RWPE1 (cell line): ENCODE measurements at regions not wholly inside any gene's neighbourhood (a gene's known extent, or its start where the extent isn't known, plus 50 kb on each side); places are given as distances from the start of the nearest gene placed in this dataset.

ENCODE experiments used
- CTCF ChIA-PET: fragments of 350-600 bp; sonication (Branson Sonifier 250); formaldehyde crosslinking; extraction: SDS; loops from one replicate; lab custom pipeline; 2021; lab: Yijun Ruan, JAX
- POLR2A ChIA-PET: fragments of 400-600 bp; formaldehyde crosslinking; extraction: SDS; loops from one replicate; lab custom pipeline; 2020; ENCODE audit warnings: antibody characterized with exemption; ENCODE audit not compliant: low non-redundant PET; lab: Yijun Ruan, JAX
- DNase-seq: peaks from one replicate; pipeline ENCODE4 v3.0.0; 2012; ENCODE audit warnings: low spot score
- H3K27ac ChIP-seq: fragments of 450-650 bp; 2 replicates; pipeline ENCODE4 v1.5.1; 2017
- TF ChIP-seq, protein P1 (sequence below): fragments of 450-650 bp; conservative IDR thresholded peaks from 2 replicates; pipeline ENCODE4 v1.5.1; 2017; ENCODE audit warnings: low read depth, mild to moderate bottlenecking

DNA sequence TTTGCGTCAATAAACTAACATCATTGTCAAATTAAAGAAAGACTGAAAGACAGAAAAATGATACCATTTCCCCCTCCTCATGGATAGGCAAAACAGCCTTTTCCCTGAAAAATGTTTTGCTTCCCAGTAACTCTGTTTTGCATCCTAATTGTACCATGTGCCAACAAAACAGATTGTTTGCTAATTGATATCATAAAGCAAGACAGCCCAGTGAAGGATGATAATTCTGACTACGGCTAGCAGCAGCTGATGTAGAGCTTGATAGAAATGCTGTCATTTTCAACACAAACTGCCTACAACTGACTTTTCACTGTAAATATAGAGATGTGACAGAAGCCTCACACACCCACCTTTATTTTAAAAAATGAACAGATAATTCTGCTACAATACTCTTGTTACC lies 1061.6 kb downstream of the HACE1 start:
- TF ChIP-seq, protein P1, sequence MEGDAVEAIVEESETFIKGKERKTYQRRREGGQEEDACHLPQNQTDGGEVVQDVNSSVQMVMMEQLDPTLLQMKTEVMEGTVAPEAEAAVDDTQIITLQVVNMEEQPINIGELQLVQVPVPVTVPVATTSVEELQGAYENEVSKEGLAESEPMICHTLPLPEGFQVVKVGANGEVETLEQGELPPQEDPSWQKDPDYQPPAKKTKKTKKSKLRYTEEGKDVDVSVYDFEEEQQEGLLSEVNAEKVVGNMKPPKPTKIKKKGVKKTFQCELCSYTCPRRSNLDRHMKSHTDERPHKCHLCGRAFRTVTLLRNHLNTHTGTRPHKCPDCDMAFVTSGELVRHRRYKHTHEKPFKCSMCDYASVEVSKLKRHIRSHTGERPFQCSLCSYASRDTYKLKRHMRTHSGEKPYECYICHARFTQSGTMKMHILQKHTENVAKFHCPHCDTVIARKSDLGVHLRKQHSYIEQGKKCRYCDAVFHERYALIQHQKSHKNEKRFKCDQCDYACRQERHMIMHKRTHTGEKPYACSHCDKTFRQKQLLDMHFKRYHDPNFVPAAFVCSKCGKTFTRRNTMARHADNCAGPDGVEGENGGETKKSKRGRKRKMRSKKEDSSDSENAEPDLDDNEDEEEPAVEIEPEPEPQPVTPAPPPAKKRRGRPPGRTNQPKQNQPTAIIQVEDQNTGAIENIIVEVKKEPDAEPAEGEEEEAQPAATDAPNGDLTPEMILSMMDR: no peak
- CTCF ChIA-PET: interaction anchor here (1.7 kb wide), 1 partner anchor 728 kb away, joined by 6 read pairs; no protein-coding TSS in a partner anchor
- H3K27ac ChIP-seq: no peak overlapping the region
- no peak for DNase-seq
- POLR2A ChIA-PET: no interaction called here

GRCh38 chr6:103797738-103798137 lies 1062.0 kb downstream of the HACE1 start:
- CTCF ChIA-PET: interaction anchor here (0.6 to 1.7 kb wide), 4 partner anchors 90 to 1347 kb away, joined by 3 to 6 read pairs (median 4); no protein-coding TSS in a partner anchor
- TF ChIP-seq, protein P1: peak; percentile 25
- POLR2A ChIA-PET: no interaction called here
- no peak overlapping the region for H3K27ac ChIP-seq
- no peak for DNase-seq

DNA sequence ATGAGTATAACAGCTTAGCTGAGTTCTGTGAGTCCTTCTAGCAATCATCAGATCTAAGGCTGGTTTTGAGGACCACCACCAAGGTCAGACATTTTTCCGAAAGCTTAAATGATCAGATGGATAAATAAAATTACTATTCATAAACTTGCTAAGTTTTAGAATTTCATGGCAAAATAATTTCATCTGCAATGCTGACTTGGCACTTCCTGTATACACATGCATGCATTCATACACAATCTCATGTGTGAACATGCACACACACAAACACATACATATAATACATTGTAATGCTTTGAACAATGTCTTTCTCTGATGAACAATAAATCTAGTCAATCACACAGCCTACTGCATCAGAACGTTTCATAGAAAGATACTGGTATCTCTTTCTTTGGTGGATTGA lies 1068.3 kb downstream of the HACE1 start:
- CTCF ChIA-PET: interaction anchor here (0.6 kb wide), 1 partner anchor 1807 kb away, joined by 4 read pairs; no protein-coding TSS in a partner anchor
- H3K27ac ChIP-seq: no peak overlapping the region
- TF ChIP-seq, protein P1: no peak
- POLR2A ChIA-PET: no interaction called here
- DNase-seq: no peak

GRCh38 chr6:103784117-103784516 lies 1075.6 kb downstream of the HACE1 start:
- POLR2A ChIA-PET: no interaction called here
- CTCF ChIA-PET: interaction anchor here (0.6 kb wide), 1 partner anchor 994 kb away, joined by 3 read pairs; no protein-coding TSS in a partner anchor
- DNase-seq: no peak
- TF ChIP-seq, protein P1: no peak
- no peak overlapping the region for H3K27ac ChIP-seq

GRCh38 chr6:103783329-103783728 lies 1076.4 kb downstream of the HACE1 start:
- CTCF ChIA-PET: no interaction called here
- H3K27ac ChIP-seq: no peak overlapping the region
- DNase-seq: no peak
- POLR2A ChIA-PET: no interaction called here
- TF ChIP-seq, protein P1: no peak

GRCh38 chr6:103769431-103769830 lies 1090.3 kb downstream of the HACE1 start:
- TF ChIP-seq, protein P1: no peak
- CTCF ChIA-PET: no interaction called here
- POLR2A ChIA-PET: no interaction called here
- H3K27ac ChIP-seq: no peak overlapping the region
- DNase-seq: no peak
